Epithelial cell of prostate (primary cell): ENCODE measurements at regions not wholly inside any gene's neighbourhood (a gene's known extent, or its start where the extent isn't known, plus 50 kb on each side); places are given as distances from the start of the nearest gene placed in this dataset.
"Not testable (repeated sequence)": the region's sequence is repeated elsewhere in the genome, so short reads cannot be mapped to it uniquely, and the experiment has no call there.

Source experiments
- DNase-seq: peaks from one replicate; pipeline ENCODE4 v3.0.0-alpha.2; 2011; ENCODE audit warnings: low read depth, low spot score
- H3K27ac ChIP-seq: fragments of 450-650 bp; 2 replicates; pipeline ENCODE4 v1.5.1; 2017; ENCODE audit warnings: mild to moderate bottlenecking

DNA sequence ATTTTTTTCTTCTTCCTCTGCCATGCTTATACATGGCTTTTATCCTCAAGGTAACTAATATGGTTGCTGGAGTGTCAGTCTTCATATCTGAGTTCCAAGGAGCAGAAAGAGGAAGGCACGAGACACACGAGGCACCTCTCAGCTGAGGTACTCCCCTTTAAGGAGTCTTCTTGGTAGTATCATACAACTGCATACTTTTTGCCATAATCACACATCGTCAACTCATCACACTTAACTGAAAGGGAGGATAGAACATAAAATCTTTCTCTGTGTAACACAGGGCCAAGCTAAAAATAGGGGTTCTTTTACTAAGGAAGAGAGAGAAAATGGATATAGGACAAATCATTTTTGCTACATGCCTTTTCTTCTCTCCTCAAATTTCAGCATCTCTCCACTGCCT, 104.2 kb downstream of the OXSM start:
- H3K27ac ChIP-seq: no peak overlapping the region
- DNase-seq: no peak

GRCh38 chr3:25895031-25895430, 105.1 kb downstream of the OXSM start:
- no peak overlapping the region for H3K27ac ChIP-seq
- no peak for DNase-seq

GRCh38 chr3:25895443-25895842, 105.6 kb downstream of the OXSM start:
- no peak overlapping the region for H3K27ac ChIP-seq
- peak; percentile 12 for DNase-seq

DNA sequence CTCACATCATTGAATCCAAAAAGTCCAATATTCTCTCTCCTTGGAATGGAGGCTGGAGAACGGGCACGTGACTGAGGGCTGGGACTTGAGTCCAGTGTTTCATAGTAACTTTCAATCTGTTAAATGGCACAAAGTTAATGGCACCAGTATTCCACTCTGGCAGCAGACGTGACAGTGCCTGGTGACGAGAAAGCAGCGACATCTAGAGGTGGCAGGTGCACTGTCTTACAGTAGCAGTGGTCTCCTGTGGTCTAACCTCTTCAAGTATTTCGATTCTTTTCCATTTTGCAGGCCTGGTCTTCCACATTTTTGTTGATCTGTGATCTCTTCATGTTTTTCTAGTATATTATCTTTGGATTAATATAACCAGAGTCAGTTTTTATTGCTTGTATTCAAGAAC, 107.1 kb downstream of the OXSM start:
- no peak overlapping the region for H3K27ac ChIP-seq
- no peak for DNase-seq

- DNase-seq: no peak
- no peak overlapping the region for H3K27ac ChIP-seq
Observed at GRCh38 chr3:25899352-25900101, 109.6 kb downstream of the OXSM start.

GRCh38 chr3:25900161-25900560, 110.3 kb downstream of the OXSM start:
- DNase-seq: no peak
- H3K27ac ChIP-seq: no peak overlapping the region

- no peak for DNase-seq
- H3K27ac ChIP-seq: no peak overlapping the region
Observed at GRCh38 chr3:25901796-25902195, 111.9 kb downstream of the OXSM start.

- no peak overlapping the region for H3K27ac ChIP-seq
- DNase-seq: no peak
Observed at GRCh38 chr3:25902586-25902985, 112.7 kb downstream of the OXSM start.

GRCh38 chr3:25903371-25904129, 113.7 kb downstream of the OXSM start:
- no peak for DNase-seq
- no peak overlapping the region for H3K27ac ChIP-seq

- DNase-seq: no peak
- H3K27ac ChIP-seq: no peak overlapping the region
Observed at GRCh38 chr3:25904206-25904605, 114.3 kb downstream of the OXSM start.

GRCh38 chr3:25906132-25906906, 116.4 kb downstream of the OXSM start:
- no peak overlapping the region for H3K27ac ChIP-seq
- no peak for DNase-seq

GRCh38 chr3:25907081-25907480, 117.2 kb downstream of the OXSM start:
- no peak overlapping the region for H3K27ac ChIP-seq
- DNase-seq: no peak

DNA sequence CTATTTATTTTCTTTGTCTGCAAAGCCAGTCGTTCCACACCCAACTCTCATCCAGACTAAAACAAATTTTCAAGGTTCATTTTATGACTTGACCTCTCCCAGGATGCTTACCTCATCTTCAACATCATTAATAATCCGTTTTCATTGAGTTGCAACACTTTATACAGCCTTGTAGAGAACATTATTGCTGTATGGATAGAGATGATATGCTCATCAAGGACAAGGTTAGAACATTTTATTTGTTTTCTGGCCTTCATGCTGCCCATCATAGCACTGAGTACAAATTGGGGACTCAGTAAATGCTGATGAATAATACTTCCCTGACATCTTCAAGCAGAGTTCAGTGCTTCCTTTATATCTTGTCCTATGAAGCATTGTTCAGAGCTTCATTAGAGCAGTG, 120.2 kb downstream of the OXSM start:
- DNase-seq: no peak
- H3K27ac ChIP-seq: no peak overlapping the region

DNA sequence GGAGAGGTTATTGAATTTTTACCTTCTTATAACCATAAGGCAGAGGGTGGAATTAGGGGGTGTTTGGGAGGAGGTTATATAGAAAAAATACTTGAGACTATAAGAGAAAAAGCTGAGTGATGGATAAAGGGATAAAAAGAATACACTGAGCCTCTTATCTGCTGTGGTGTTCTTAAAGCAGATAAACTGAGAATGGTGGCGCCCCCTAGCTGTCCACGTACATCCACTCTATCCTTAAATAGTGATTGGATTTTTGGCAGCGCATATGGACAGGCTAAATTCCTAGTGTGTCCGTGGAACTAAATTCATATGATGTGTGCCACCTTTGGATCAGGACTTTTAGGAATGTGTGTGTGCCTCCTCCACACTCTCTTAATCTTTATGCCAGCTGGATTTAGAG, 121.1 kb downstream of the OXSM start:
- no peak for DNase-seq
- H3K27ac ChIP-seq: no peak overlapping the region

- H3K27ac ChIP-seq: no peak overlapping the region
- no peak for DNase-seq
Observed at GRCh38 chr3:25911525-25912295, 121.8 kb downstream of the OXSM start.

GRCh38 chr3:25913179-25913578, 123.3 kb downstream of the OXSM start:
- no peak for DNase-seq
- H3K27ac ChIP-seq: no peak overlapping the region

DNA sequence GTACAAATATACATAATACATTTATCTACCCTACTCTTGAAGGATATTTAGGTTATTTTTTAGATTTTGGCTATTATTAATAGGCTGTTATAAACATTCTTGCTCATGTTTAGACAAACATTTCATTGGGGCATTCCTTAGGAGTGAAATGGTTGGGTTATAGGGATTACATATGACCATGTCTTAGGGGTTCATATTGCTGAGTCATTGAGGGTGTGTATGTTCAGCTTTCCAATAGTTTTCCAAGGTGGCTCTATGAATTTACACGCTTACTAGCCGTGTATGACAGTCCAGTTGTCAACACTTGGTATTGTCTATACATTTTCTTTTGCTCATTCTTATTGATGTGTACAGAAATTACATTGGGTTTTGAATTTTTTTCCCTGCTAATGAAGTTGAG, 125.8 kb downstream of the OXSM start:
- no peak overlapping the region for H3K27ac ChIP-seq
- no peak for DNase-seq

DNA sequence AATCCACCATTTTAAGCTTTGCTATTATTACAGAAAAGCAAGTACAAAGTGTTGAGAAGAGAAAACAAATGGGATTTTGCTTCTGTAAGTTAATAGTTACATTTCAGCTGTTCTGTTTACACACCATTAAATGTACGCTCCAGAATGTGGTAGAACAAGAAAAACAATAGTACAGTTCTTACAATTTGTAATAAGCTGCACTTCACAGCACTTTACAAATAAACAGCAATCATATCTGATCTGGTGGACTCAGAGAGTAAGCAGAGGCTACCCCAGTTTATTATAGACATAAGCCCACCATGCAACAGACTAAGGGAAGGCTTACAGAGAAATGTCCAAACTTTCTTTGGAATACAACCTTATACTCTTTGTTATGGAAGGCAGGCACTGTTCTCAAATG, 126.4 kb downstream of the OXSM start:
- DNase-seq: no peak
- H3K27ac ChIP-seq: no peak overlapping the region

- not testable (repeated sequence) for H3K27ac ChIP-seq
Observed at GRCh38 chr3:25931967-25932366, 142.1 kb downstream of the OXSM start.

GRCh38 chr3:25938566-25939325, 148.9 kb downstream of the OXSM start:
- no peak overlapping the region for H3K27ac ChIP-seq
- no peak for DNase-seq

More at GRCh38 chr3:25931967-25932366, 142.1 kb downstream of the OXSM start:
- DNase-seq: not testable (repeated sequence)
